ENCODE measurements at regions not wholly inside any gene's neighbourhood (a gene's known extent, or its start where the extent isn't known, plus 50 kb on each side); places are given as distances from the start of the nearest gene placed in this dataset.

- POLR2A ChIA-PET = no interaction called here
- Mint-ChIP-seq H3K4me1 (no peaks in the 10 kb centered on the region), H3K36me3 (ENCODE audit: low read depth) (no peaks in the 10 kb centered on the region), H3K27ac (no peak overlapping the region), H3K9me3 (no peaks in the 10 kb centered on the region), H3K27me3 (peaks cover 6% of the 10 kb centered on the region), H3K4me3 (no peak overlapping the region)
- DNase-seq = no peak
- CTCF ChIA-PET = interaction anchor here (0.9 to 1.2 kb wide), 2 partner anchors 13 to 14 kb away, joined by 3 read pairs; no protein-coding TSS in a partner anchor
Measured at GRCh38 chr2:215780907-215781685, 232.3 kb downstream of the MREG start.

GRCh38 chr2:215780313-215780712 lies 233.0 kb downstream of the MREG start:
- Mint-ChIP-seq H3K36me3 (ENCODE audit: low read depth) (no peaks in the 10 kb centered on the region), H3K4me1 (no peaks in the 10 kb centered on the region), H3K27me3 (peaks cover 6% of the 10 kb centered on the region), H3K27ac (no peak overlapping the region), H3K9me3 (no peaks in the 10 kb centered on the region), H3K4me3 (no peak overlapping the region)
- ChIA-PET POLR2A (no interaction called here), CTCF (interaction anchor here (1.2 kb wide), 1 partner anchor 15 kb away, joined by 3 read pairs; no protein-coding TSS in a partner anchor)
- DNase-seq = no peak

- Mint-ChIP-seq H3K27ac (no peak overlapping the region), H3K4me1 (no peaks in the 10 kb centered on the region), H3K9me3 (no peaks in the 10 kb centered on the region), H3K27me3 (peaks cover 6% of the 10 kb centered on the region), H3K36me3 (ENCODE audit: low read depth) (no peaks in the 10 kb centered on the region), H3K4me3 (no peak overlapping the region)
- no peak for DNase-seq
- POLR2A ChIA-PET = no interaction called here
- CTCF ChIA-PET = interaction anchor here (1.2 kb wide), 1 partner anchor 15 kb away, joined by 3 read pairs; no protein-coding TSS in a partner anchor
Measured at GRCh38 chr2:215779912-215780311, 233.4 kb downstream of the MREG start.

- H3K4me3 Mint-ChIP-seq = no peak overlapping the region
- no peaks in the 10 kb centered on the region for H3K9me3 Mint-ChIP-seq
- peaks cover 6% of the 10 kb centered on the region for H3K27me3 Mint-ChIP-seq
- POLR2A ChIA-PET = no interaction called here
- no peaks in the 10 kb centered on the region for H3K36me3 Mint-ChIP-seq (ENCODE audit: low read depth)
- DNase-seq = no peak
- CTCF ChIA-PET = interaction anchor here (1.5 kb wide), 1 partner anchor 9 kb away, joined by 6 read pairs; no protein-coding TSS in a partner anchor
- H3K4me1 Mint-ChIP-seq = no peaks in the 10 kb centered on the region
- no peak overlapping the region for H3K27ac Mint-ChIP-seq
Measured at GRCh38 chr2:215777465-215778044, 235.8 kb downstream of the MREG start.

- Mint-ChIP-seq H3K9me3 (no peaks in the 10 kb centered on the region), H3K27me3 (peaks cover 2% of the 10 kb centered on the region), H3K27ac (no peak overlapping the region), H3K4me3 (no peak overlapping the region), H3K4me1 (no peaks in the 10 kb centered on the region), H3K36me3 (ENCODE audit: low read depth) (no peaks in the 10 kb centered on the region)
- ChIA-PET POLR2A (no interaction called here), CTCF (no interaction called here)
- no peak for DNase-seq
Measured at GRCh38 chr2:215775106-215775505, 238.2 kb downstream of the MREG start.

- Mint-ChIP-seq H3K9me3 (no peaks in the 10 kb centered on the region), H3K4me3 (no peak overlapping the region), H3K4me1 (no peaks in the 10 kb centered on the region), H3K27me3 (no peaks in the 10 kb centered on the region), H3K36me3 (ENCODE audit: low read depth) (no peaks in the 10 kb centered on the region), H3K27ac (no peak overlapping the region)
- ChIA-PET CTCF (no interaction called here), POLR2A (no interaction called here)
- DNase-seq = no peak
Measured at GRCh38 chr2:215773728-215774127, 239.6 kb downstream of the MREG start.

GRCh38 chr2:215772634-215773563 lies 240.5 kb downstream of the MREG start:
- Mint-ChIP-seq H3K9me3 (no peaks in the 10 kb centered on the region), H3K4me3 (no peak overlapping the region), H3K27ac (no peak overlapping the region), H3K36me3 (ENCODE audit: low read depth) (no peaks in the 10 kb centered on the region), H3K27me3 (peaks cover 4% of the 10 kb centered on the region), H3K4me1 (no peaks in the 10 kb centered on the region)
- DNase-seq = no peak
- CTCF ChIA-PET = no interaction called here
- POLR2A ChIA-PET = no interaction called here

GRCh38 chr2:215772003-215772402 lies 241.3 kb downstream of the MREG start:
- H3K9me3 Mint-ChIP-seq = no peaks in the 10 kb centered on the region
- no peaks in the 10 kb centered on the region for H3K36me3 Mint-ChIP-seq (ENCODE audit: low read depth)
- no peak for DNase-seq
- H3K4me1 Mint-ChIP-seq = no peaks in the 10 kb centered on the region
- peaks cover 4% of the 10 kb centered on the region for H3K27me3 Mint-ChIP-seq
- H3K4me3 Mint-ChIP-seq = no peak overlapping the region
- ChIA-PET POLR2A (no interaction called here), CTCF (no interaction called here)
- H3K27ac Mint-ChIP-seq = no peak overlapping the region

GRCh38 chr2:215771241-215771640 lies 242.1 kb downstream of the MREG start:
- CTCF ChIA-PET = no interaction called here
- no peak for DNase-seq
- Mint-ChIP-seq H3K27ac (no peak overlapping the region), H3K9me3 (no peaks in the 10 kb centered on the region), H3K36me3 (ENCODE audit: low read depth) (no peaks in the 10 kb centered on the region), H3K4me3 (no peak overlapping the region), H3K27me3 (peaks cover 6% of the 10 kb centered on the region), H3K4me1 (no peaks in the 10 kb centered on the region)
- POLR2A ChIA-PET = no interaction called here

GRCh38 chr2:215770668-215771067 lies 242.7 kb downstream of the MREG start:
- no peaks in the 10 kb centered on the region for H3K4me1 Mint-ChIP-seq
- ChIA-PET CTCF (no interaction called here), POLR2A (no interaction called here)
- peaks cover 8% of the 10 kb centered on the region for H3K27me3 Mint-ChIP-seq
- no peaks in the 10 kb centered on the region for H3K9me3 Mint-ChIP-seq
- no peak overlapping the region for H3K27ac Mint-ChIP-seq
- no peak overlapping the region for H3K4me3 Mint-ChIP-seq
- no peak for DNase-seq
- no peaks in the 10 kb centered on the region for H3K36me3 Mint-ChIP-seq (ENCODE audit: low read depth)

GRCh38 chr2:215769246-215769645 lies 244.1 kb downstream of the MREG start:
- H3K4me3 Mint-ChIP-seq = no peak overlapping the region
- H3K36me3 Mint-ChIP-seq (ENCODE audit: low read depth) = no peaks in the 10 kb centered on the region
- H3K27me3 Mint-ChIP-seq = peaks cover 8% of the 10 kb centered on the region
- no peaks in the 10 kb centered on the region for H3K4me1 Mint-ChIP-seq
- no peaks in the 10 kb centered on the region for H3K9me3 Mint-ChIP-seq
- no peak for DNase-seq
- ChIA-PET CTCF (interaction anchor here (0.5 kb wide), 1 partner anchor 16 kb away, joined by 3 read pairs; no protein-coding TSS in a partner anchor), POLR2A (no interaction called here)
- H3K27ac Mint-ChIP-seq = no peak overlapping the region

- no peaks in the 10 kb centered on the region for H3K36me3 Mint-ChIP-seq (ENCODE audit: low read depth)
Measured at GRCh38 chr2:215767625-215768024, 245.7 kb downstream of the MREG start.

More at GRCh38 chr2:215767625-215768024, 245.7 kb downstream of the MREG start:
- ChIA-PET POLR2A (interaction anchor here (0.6 kb wide), 1 partner anchor 20 kb away, joined by 3 read pairs; no protein-coding TSS in a partner anchor), CTCF (interaction anchor here (1.2 kb wide), 1 partner anchor 14 kb away, joined by 3 read pairs; no protein-coding TSS in a partner anchor)
- no peak overlapping the region for H3K27ac Mint-ChIP-seq
- no peak overlapping the region for H3K4me3 Mint-ChIP-seq
- no peak for DNase-seq
- no peaks in the 10 kb centered on the region for H3K4me1 Mint-ChIP-seq
- H3K27me3 Mint-ChIP-seq = peaks cover 8% of the 10 kb centered on the region
- H3K9me3 Mint-ChIP-seq = no peaks in the 10 kb centered on the region

Data from activated CD4-positive, alpha-beta T cell treated with anti-CD3 and anti-CD28 coated beads, Interleukin-2, amount 10 ng/mL, durations not matched to agents 7 days and 5 days (primary cell).